GM23338 (cell line): ENCODE measurements at regions not wholly inside any gene's neighbourhood (a gene's known extent, or its start where the extent isn't known, plus 50 kb on each side); places are given as distances from the start of the nearest gene placed in this dataset.

ENCODE experiments used
- ATAC-seq: fragments of 200-7000 bp; cut with Tn5 transposase; 3 replicates; pipeline ENCODE4 v1.9.1; 2020
- DNase-seq: peaks from one replicate; pipeline ENCODE4 v3.0.0-alpha.2; 2015; ENCODE audit warnings: low spot score
- H2AFZ ChIP-seq: fragments of 200-600 bp; sonication (generic); 2 replicates; pipeline ENCODE4 v1.8.0; 2016; ENCODE audit warnings: antibody characterized with exemption, mild to moderate bottlenecking, moderate library complexity
- H3F3A ChIP-seq: fragments of 200-600 bp; sonication (generic); replicated peaks from 2 replicates; pipeline ENCODE4 v1.8.0; 2017; ENCODE audit warnings: antibody characterized with exemption, mixed run types, low read depth
- H3K27ac ChIP-seq: fragments of 200-600 bp; sonication (generic); 2 replicates; pipeline ENCODE4 v1.6.1; 2016; ENCODE audit warnings: low read depth
- H3K27me3 ChIP-seq: fragments of 200-600 bp; sonication (generic); 2 replicates; pipeline ENCODE4 v1.8.0; 2016; ENCODE audit warnings: mild to moderate bottlenecking, mixed run types, moderate library complexity; ENCODE audit not compliant: insufficient read depth
- H3K36me3 ChIP-seq: fragments of 200-600 bp; sonication (generic); 2 replicates; pipeline ENCODE4 v1.8.0; 2016; ENCODE audit warnings: mild to moderate bottlenecking; ENCODE audit not compliant: insufficient read depth
- H3K4me1 ChIP-seq: fragments of 200-600 bp; sonication (generic); 2 replicates; pipeline ENCODE4 v1.8.0; 2016; ENCODE audit warnings: mild to moderate bottlenecking, moderate library complexity; ENCODE audit not compliant: insufficient read depth
- H3K4me2 ChIP-seq: fragments of 200-600 bp; sonication (generic); 2 replicates; pipeline ENCODE4 v1.7.1; 2017; ENCODE audit warnings: mixed run types
- H3K4me3 ChIP-seq: fragments of 200-600 bp; sonication (generic); 2 replicates; pipeline ENCODE4 v1.6.1; 2016; ENCODE audit warnings: mixed run types
- H3K79me2 ChIP-seq: fragments of 200-600 bp; sonication (generic); replicated peaks from 2 replicates; pipeline ENCODE4 v1.8.0; 2017; ENCODE audit warnings: mild to moderate bottlenecking; ENCODE audit not compliant: insufficient read depth
- H3K9me2 ChIP-seq: fragments of 200-600 bp; sonication (generic); 2 replicates; pipeline ENCODE4 v1.8.0; 2017; ENCODE audit not compliant: insufficient read depth
- H4K20me1 ChIP-seq: fragments of 200-600 bp; sonication (generic); replicated peaks from 2 replicates; pipeline ENCODE4 v1.8.0; 2017; ENCODE audit warnings: mild to moderate bottlenecking; ENCODE audit not compliant: insufficient read depth
- H3K27ac Mint-ChIP-seq: 2 replicates; pipeline ENCODE4 v1.8.0; 2020; ENCODE audit warnings: inconsistent platforms, mild to moderate bottlenecking, moderate library complexity, mixed read lengths
- H3K27me3 Mint-ChIP-seq: 3 replicates; pipeline ENCODE4 v1.8.0; 2022; ENCODE audit warnings: low read depth, mild to moderate bottlenecking, moderate library complexity, mixed read lengths, inconsistent platforms; ENCODE audit not compliant: insufficient read depth, poor library complexity
- H3K36me3 Mint-ChIP-seq: 3 replicates; pipeline ENCODE4 v1.8.0; 2021; ENCODE audit warnings: low read depth, mild to moderate bottlenecking, inconsistent platforms, moderate library complexity, mixed read lengths
- H3K4me1 Mint-ChIP-seq: 3 replicates; pipeline ENCODE4 v1.8.0; 2020; ENCODE audit warnings: mild to moderate bottlenecking, inconsistent platforms, mixed read lengths
- H3K4me3 Mint-ChIP-seq: 3 replicates; pipeline ENCODE4 v1.8.0; 2021; ENCODE audit warnings: moderate library complexity, mild to moderate bottlenecking, inconsistent platforms, mixed read lengths
- H3K9me3 Mint-ChIP-seq: 3 replicates; pipeline ENCODE4 v1.8.0; 2020; ENCODE audit warnings: moderate library complexity, mild to moderate bottlenecking, inconsistent platforms, mixed read lengths
- ETS1 ChIP-seq: IDR thresholded peaks from 2 replicates; pipeline ENCODE4 v1.6.1; 2016; ENCODE audit warnings: antibody characterized with exemption
- EZH2 ChIP-seq: fragments of 200-600 bp; sonication (generic); IDR thresholded peaks from one replicate; pipeline ENCODE4 v1.8.0; 2017; ENCODE audit warnings: antibody characterized with exemption, mild to moderate bottlenecking, low read depth; ENCODE audit not compliant: unreplicated experiment
- EZH2phosphoT487 ChIP-seq: fragments of 200-600 bp; sonication (generic); IDR thresholded peaks from one replicate; pipeline ENCODE4 v1.8.1; 2018; ENCODE audit warnings: antibody characterized with exemption; ENCODE audit not compliant: unreplicated experiment
- NANOG ChIP-seq: IDR thresholded peaks from 2 replicates; pipeline ENCODE4 v1.6.1; 2016; ENCODE audit warnings: antibody characterized with exemption, borderline replicate concordance
- POLR2AphosphoS5 ChIP-seq: IDR thresholded peaks from 2 replicates; pipeline ENCODE4 v1.6.1; 2016; ENCODE audit warnings: antibody characterized with exemption, low read depth
- ZNF114 ChIP-seq: fragments of 250-450 bp; sonication (Bioruptor Pico); IDR thresholded peaks from 2 replicates; pipeline ENCODE4 v1.5.0; 2020; ENCODE audit warnings: mild to moderate bottlenecking, moderate library complexity
- ZNF331 ChIP-seq: fragments of 250-450 bp; sonication (Bioruptor Pico); IDR thresholded peaks from 2 replicates; pipeline ENCODE4 v1.5.0; 2020; ENCODE audit warnings: low read depth, mild to moderate bottlenecking, moderate library complexity
- TF ChIP-seq, protein P1 (sequence below): IDR thresholded peaks from one replicate; pipeline ENCODE4 v1.6.1; 2018; ENCODE audit warnings: antibody characterized with exemption; ENCODE audit not compliant: unreplicated experiment
- TF ChIP-seq, protein P2 (sequence below), 2 experiments: fragments of 200-600 bp in 1 of 2; sonication (generic) in 1 of 2; conservative IDR thresholded peaks; 2 replicates each; pipeline versions ENCODE4 v1.5.1 to v1.6.1; 2016 to 2017; ENCODE audit warnings: antibody characterized with exemption in 2 of 2, low read depth in 2 of 2, mild to moderate bottlenecking in 2 of 2, moderate library complexity in 1 of 2

DNA sequence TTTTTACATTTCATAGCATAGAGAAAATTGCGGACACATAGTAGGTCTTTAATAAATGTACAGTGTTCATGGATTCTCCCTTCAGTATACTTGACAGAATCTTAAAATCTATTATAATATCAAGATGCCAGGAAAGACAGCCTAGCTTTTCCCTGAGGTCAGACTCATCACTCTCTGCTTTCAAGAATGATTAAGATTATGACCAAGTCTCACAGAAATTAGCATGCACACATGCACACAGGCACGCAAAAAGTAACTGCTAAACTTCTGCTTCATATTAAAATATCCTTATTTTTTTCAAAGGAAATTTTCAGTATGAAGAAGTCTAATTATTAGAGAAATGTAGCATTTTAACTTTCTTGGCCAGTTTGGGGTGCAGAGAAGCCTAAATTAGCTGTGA lies 493.8 kb upstream of the NECTIN3 start (continued):
- TF ChIP-seq, protein P1, sequence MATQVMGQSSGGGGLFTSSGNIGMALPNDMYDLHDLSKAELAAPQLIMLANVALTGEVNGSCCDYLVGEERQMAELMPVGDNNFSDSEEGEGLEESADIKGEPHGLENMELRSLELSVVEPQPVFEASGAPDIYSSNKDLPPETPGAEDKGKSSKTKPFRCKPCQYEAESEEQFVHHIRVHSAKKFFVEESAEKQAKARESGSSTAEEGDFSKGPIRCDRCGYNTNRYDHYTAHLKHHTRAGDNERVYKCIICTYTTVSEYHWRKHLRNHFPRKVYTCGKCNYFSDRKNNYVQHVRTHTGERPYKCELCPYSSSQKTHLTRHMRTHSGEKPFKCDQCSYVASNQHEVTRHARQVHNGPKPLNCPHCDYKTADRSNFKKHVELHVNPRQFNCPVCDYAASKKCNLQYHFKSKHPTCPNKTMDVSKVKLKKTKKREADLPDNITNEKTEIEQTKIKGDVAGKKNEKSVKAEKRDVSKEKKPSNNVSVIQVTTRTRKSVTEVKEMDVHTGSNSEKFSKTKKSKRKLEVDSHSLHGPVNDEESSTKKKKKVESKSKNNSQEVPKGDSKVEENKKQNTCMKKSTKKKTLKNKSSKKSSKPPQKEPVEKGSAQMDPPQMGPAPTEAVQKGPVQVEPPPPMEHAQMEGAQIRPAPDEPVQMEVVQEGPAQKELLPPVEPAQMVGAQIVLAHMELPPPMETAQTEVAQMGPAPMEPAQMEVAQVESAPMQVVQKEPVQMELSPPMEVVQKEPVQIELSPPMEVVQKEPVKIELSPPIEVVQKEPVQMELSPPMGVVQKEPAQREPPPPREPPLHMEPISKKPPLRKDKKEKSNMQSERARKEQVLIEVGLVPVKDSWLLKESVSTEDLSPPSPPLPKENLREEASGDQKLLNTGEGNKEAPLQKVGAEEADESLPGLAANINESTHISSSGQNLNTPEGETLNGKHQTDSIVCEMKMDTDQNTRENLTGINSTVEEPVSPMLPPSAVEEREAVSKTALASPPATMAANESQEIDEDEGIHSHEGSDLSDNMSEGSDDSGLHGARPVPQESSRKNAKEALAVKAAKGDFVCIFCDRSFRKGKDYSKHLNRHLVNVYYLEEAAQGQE = no peak
- TF ChIP-seq NANOG = no peak
- no peak for TF ChIP-seq POLR2AphosphoS5
- no peak for TF ChIP-seq ETS1

DNA sequence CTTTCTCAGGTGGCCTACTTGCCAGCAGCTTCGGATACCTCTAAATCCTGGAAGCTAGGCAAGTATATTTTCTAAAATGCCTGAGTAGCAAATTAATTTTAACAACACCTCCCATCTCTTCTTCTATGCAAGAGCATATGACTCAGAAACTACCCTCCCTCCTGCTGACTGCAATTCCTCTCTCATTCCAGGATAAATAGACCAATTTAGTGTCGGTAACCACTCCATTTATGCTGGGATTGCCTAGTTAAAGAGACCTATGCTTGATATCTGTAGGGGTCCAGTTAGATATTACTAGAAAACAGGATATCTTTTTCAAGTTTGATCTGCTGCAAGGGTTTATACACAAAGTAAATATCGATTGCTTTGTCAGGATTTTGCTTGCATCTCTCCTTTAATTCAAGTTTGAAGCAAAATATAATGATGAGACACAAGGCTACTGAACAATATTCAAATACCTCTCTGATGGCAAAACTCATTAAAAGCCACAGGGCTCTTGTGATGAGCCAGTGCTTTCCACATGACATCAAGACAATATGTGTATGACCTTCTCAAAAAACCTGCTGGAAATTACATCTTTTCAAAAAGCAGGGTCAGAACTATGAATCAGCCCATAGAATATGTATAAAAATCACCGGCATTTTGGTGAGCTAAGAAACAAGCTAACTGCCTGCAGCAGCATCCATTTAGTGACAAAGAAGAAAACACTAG lies 491.6 kb upstream of the NECTIN3 start:
- peaks cover 36% of the 10 kb centered on the region for H3K4me1 ChIP-seq
- Mint-ChIP-seq H3K27me3 (peaks cover 5% of the 10 kb centered on the region), H3K4me3 (no peak overlapping the region), H3K36me3 (peaks cover 16% of the 10 kb centered on the region), H3K27ac (no peak overlapping the region), H3K4me1 (peaks cover 58% of the 10 kb centered on the region), H3K9me3 (peaks cover 7% of the 10 kb centered on the region; the same call in 1 of the 3 replicates)
- no peaks in the 10 kb centered on the region for H3K79me2 ChIP-seq
- no peaks in the 10 kb centered on the region for H3K9me2 ChIP-seq
- no peaks in the 10 kb centered on the region for H3K27me3 ChIP-seq
- H4K20me1 ChIP-seq = no peaks in the 10 kb centered on the region
- H3F3A ChIP-seq = no peaks in the 10 kb centered on the region
- no peak overlapping the region for H3K4me2 ChIP-seq
- H2AFZ ChIP-seq = no peak overlapping the region
- ATAC-seq = no peak
- DNase-seq = no peak
- TF ChIP-seq ETS1 (no peak), EZH2 (no peak)
- H3K36me3 ChIP-seq = no peaks in the 10 kb centered on the region
- no peak overlapping the region for H3K27ac ChIP-seq
- H3K4me3 ChIP-seq = no peak overlapping the region

GRCh38 chr3:110583373-110583935 lies 488.2 kb upstream of the NECTIN3 start:
- Histone ChIP-seq H3K9me2 (no peaks in the 10 kb centered on the region), H4K20me1 (no peaks in the 10 kb centered on the region), H3K36me3 (no peaks in the 10 kb centered on the region), H3K79me2 (no peaks in the 10 kb centered on the region), H3K27ac (no peak overlapping the region), H2AFZ (no peak overlapping the region), H3F3A (no peaks in the 10 kb centered on the region), H3K4me2 (no peak overlapping the region), H3K27me3 (no peaks in the 10 kb centered on the region), H3K4me1 (peaks cover 9% of the 10 kb centered on the region), H3K4me3 (no peak overlapping the region)
- H3K27me3 Mint-ChIP-seq = peaks cover 3% of the 10 kb centered on the region
- ATAC-seq (peak; percentile 95), DNase-seq (peak; percentile 67)
- peaks cover 16% of the 10 kb centered on the region for H3K36me3 Mint-ChIP-seq
- H3K4me3 Mint-ChIP-seq = no peak overlapping the region
- 0 out of 2 replicates have a peak overlapping the region, but pooled peaks have one; percentile 40 for H3K27ac Mint-ChIP-seq
- H3K4me1 Mint-ChIP-seq = peaks cover 33% of the 10 kb centered on the region
- peaks cover 7% of the 10 kb centered on the region; the same call in 1 of the 3 replicates for H3K9me3 Mint-ChIP-seq
- TF ChIP-seq EZH2phosphoT487 = no peak
- no peak for TF ChIP-seq ZNF114 (CRISPR knock-in tag)
- TF ChIP-seq EZH2 = no peak
- peak; percentile 67; the same call in 1 of the 2 replicates for TF ChIP-seq NANOG
- TF ChIP-seq ZNF331 (CRISPR knock-in tag) = no peak
- TF ChIP-seq, protein P2, sequence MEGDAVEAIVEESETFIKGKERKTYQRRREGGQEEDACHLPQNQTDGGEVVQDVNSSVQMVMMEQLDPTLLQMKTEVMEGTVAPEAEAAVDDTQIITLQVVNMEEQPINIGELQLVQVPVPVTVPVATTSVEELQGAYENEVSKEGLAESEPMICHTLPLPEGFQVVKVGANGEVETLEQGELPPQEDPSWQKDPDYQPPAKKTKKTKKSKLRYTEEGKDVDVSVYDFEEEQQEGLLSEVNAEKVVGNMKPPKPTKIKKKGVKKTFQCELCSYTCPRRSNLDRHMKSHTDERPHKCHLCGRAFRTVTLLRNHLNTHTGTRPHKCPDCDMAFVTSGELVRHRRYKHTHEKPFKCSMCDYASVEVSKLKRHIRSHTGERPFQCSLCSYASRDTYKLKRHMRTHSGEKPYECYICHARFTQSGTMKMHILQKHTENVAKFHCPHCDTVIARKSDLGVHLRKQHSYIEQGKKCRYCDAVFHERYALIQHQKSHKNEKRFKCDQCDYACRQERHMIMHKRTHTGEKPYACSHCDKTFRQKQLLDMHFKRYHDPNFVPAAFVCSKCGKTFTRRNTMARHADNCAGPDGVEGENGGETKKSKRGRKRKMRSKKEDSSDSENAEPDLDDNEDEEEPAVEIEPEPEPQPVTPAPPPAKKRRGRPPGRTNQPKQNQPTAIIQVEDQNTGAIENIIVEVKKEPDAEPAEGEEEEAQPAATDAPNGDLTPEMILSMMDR (conservative IDR thresholded peaks at IDR 0.05; ENCODE audit: low read depth in 2 of 2) = no peak
